Activated T-cell treated with anti-CD3 and anti-CD28 coated beads for 4 hours (primary cell): ENCODE measurements at regions not wholly inside any gene's neighbourhood (a gene's known extent, or its start where the extent isn't known, plus 50 kb on each side); places are given as distances from the start of the nearest gene placed in this dataset.
"Not testable (repeated sequence)": the region's sequence is repeated elsewhere in the genome, so short reads cannot be mapped to it uniquely, and the experiment has no call there.

Source experiments
- DNase-seq: peaks from one replicate; pipeline ENCODE4 v3.0.0-alpha.2; 2020

GRCh38 chr5:36786448-36787012 is 90.0 kb upstream of the NIPBL start:
- no peak for DNase-seq

- DNase-seq = no peak
Observed at GRCh38 chr5:36787365-36788093, 89.0 kb upstream of the NIPBL start.

- DNase-seq = no peak
Observed at GRCh38 chr5:36790847-36791246, 85.7 kb upstream of the NIPBL start.

- DNase-seq = no peak
Observed at GRCh38 chr5:36792560-36793180, 83.9 kb upstream of the NIPBL start.

- DNase-seq = no peak
Observed at GRCh38 chr5:36795366-36795765, 81.2 kb upstream of the NIPBL start.

- no peak for DNase-seq
Observed at GRCh38 chr5:36796155-36796554, 80.4 kb upstream of the NIPBL start.

- DNase-seq = no peak
Observed at GRCh38 chr5:36801523-36801922, 75.0 kb upstream of the NIPBL start.

- no peak for DNase-seq
Observed at GRCh38 chr5:36802187-36802586, 74.4 kb upstream of the NIPBL start.

GRCh38 chr5:36813249-36813648 is 63.3 kb upstream of the NIPBL start:
- DNase-seq = not testable (repeated sequence)

- no peak for DNase-seq
Observed at GRCh38 chr5:36815871-36816270, 60.7 kb upstream of the NIPBL start.

- DNase-seq = no peak
Observed at GRCh38 chr5:36820900-36821299, 55.7 kb upstream of the NIPBL start.

- DNase-seq = no peak
Observed at GRCh38 chr5:36826694-36827093, 49.9 kb upstream of the NIPBL start.
